C4-2B (cell line): ENCODE measurements at regions not wholly inside any gene's neighbourhood (a gene's known extent, or its start where the extent isn't known, plus 50 kb on each side); places are given as distances from the start of the nearest gene placed in this dataset.

Experiments
- H3K27ac ChIP-seq: fragments of 450-650 bp; 2 replicates; pipeline ENCODE4 v1.5.1; 2017
- ZFX ChIP-seq: fragments of 450-650 bp; IDR thresholded peaks from 2 replicates; pipeline ENCODE4 v1.6.1; 2017
- TF ChIP-seq, protein P1 (sequence below): fragments of 450-650 bp; conservative IDR thresholded peaks from 2 replicates; pipeline ENCODE4 v1.5.1; 2017; ENCODE audit warnings: mild to moderate bottlenecking

GRCh38 chr1:219444474-219444873 is 168.4 kb downstream of the ZC3H11B start:
- no peak for TF ChIP-seq ZFX
- TF ChIP-seq, protein P1, sequence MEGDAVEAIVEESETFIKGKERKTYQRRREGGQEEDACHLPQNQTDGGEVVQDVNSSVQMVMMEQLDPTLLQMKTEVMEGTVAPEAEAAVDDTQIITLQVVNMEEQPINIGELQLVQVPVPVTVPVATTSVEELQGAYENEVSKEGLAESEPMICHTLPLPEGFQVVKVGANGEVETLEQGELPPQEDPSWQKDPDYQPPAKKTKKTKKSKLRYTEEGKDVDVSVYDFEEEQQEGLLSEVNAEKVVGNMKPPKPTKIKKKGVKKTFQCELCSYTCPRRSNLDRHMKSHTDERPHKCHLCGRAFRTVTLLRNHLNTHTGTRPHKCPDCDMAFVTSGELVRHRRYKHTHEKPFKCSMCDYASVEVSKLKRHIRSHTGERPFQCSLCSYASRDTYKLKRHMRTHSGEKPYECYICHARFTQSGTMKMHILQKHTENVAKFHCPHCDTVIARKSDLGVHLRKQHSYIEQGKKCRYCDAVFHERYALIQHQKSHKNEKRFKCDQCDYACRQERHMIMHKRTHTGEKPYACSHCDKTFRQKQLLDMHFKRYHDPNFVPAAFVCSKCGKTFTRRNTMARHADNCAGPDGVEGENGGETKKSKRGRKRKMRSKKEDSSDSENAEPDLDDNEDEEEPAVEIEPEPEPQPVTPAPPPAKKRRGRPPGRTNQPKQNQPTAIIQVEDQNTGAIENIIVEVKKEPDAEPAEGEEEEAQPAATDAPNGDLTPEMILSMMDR, result no peak
- H3K27ac ChIP-seq, result no peak overlapping the region

GRCh38 chr1:219443763-219444162 is 169.1 kb downstream of the ZC3H11B start:
- TF ChIP-seq, protein P1, result no peak
- no peak for TF ChIP-seq ZFX
- no peak overlapping the region for H3K27ac ChIP-seq

GRCh38 chr1:219442611-219443061 is 170.3 kb downstream of the ZC3H11B start:
- no peak for TF ChIP-seq ZFX
- TF ChIP-seq, protein P1, result no peak
- no peak overlapping the region for H3K27ac ChIP-seq

GRCh38 chr1:219441884-219442283 is 171.0 kb downstream of the ZC3H11B start:
- TF ChIP-seq, protein P1, result no peak
- no peak for TF ChIP-seq ZFX
- H3K27ac ChIP-seq, result no peak overlapping the region

DNA sequence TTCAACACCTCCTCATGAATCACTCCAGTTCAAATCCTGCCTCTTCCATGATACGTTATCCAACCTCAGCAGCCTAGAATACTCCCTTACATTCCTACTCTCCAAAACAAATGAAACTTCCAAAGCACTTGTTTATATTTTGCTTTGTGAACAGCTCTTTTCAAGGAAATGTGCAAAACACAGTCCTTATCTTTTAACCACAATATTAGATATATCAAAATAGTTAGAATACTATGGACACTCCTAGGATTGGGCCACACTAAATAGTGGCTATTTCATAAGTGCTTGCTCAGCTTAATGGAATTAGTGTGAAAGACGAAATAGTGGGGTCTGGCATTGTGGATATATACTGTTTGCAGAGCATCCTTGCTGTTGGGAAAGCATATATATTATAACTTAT is 173.5 kb downstream of the ZC3H11B start:
- H3K27ac ChIP-seq, result no peak overlapping the region
- TF ChIP-seq, protein P1, result no peak
- no peak for TF ChIP-seq ZFX

DNA sequence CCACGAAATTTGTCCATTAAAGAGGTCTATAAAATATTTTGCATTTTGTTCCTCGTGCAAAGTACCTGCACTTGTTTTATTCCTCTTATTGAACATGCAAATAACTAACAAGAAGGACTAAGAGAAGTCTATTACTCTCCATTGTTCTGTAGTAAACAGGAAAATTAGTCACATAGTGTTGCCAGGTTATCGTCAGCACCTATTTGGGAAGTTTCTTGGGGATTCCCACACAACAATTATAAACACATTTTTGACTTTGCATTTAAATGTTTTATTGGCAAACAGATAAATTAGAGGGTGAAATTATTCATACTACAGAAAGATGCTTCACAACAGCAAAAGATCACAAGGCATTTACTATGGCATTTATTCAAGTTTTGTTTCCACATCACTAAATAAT is 174.5 kb downstream of the ZC3H11B start:
- no peak for TF ChIP-seq ZFX
- TF ChIP-seq, protein P1, result no peak
- H3K27ac ChIP-seq, result no peak overlapping the region

DNA sequence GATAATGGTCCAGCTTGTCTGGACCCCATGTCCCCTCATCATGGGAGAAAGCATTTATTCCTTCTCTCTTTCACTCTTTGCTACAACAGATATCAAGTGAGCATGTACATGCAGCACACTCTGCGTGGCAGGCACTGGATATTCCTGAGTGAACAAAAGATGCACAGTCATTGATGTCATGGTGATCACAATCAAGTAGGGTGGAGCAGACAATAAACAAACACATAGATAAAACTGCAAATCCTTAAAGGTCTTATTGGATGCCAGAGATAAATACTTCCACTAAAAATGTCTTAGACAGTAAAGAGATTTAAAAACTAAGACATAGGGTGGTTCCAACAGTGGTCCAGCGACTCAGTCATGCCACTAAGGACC is 178.0 kb downstream of the ZC3H11B start:
- TF ChIP-seq, protein P1, result no peak
- TF ChIP-seq ZFX, result no peak

More for the DNA sequence above, 178.0 kb downstream of the ZC3H11B start:
- no peak overlapping the region for H3K27ac ChIP-seq
